Panc1 (cell line): ENCODE measurements at regions not wholly inside any gene's neighbourhood (a gene's known extent, or its start where the extent isn't known, plus 50 kb on each side); places are given as distances from the start of the nearest gene placed in this dataset.

Source experiments
- ATAC-seq: fragments of 200-7000 bp; cut with Tn5 transposase; 2 replicates; pipeline ENCODE4 v1.9.1; 2020; ENCODE audit warnings: mild to moderate bottlenecking, moderate library complexity
- BruUV-seq: library from RNA; stranded (reverse); fragments of 400-500 nt; replicated peaks from 2 replicates; lab custom pipeline; 2021; lab: Mats Ljungman, UMichigan
- CTCF ChIA-PET: fragments of 300-600 bp; sonication (Branson Sonifier 250); formaldehyde crosslinking; loops from one replicate; lab custom pipeline; 2022; ENCODE audit warnings: antibody characterized with exemption; lab: Charles Lee
- POLR2A ChIA-PET: fragments of 300-600 bp; sonication (Branson Sonifier 250); formaldehyde crosslinking; loops from one replicate; lab custom pipeline; 2022; ENCODE audit warnings: antibody characterized with exemption; lab: Charles Lee
- DNase-seq: peaks from one replicate; pipeline ENCODE4 v3.0.0-alpha.2; 2010; ENCODE audit warnings: low read depth, low spot score
- H3K27ac ChIP-seq: 2 replicates; pipeline ENCODE4 v1.5.1; 2011; ENCODE audit warnings: mild to moderate bottlenecking, low read length, inconsistent platforms
- H3K27me3 ChIP-seq: fragments of 200-500 bp; sonication (Bioruptor generic); 2 replicates; pipeline ENCODE4 v1.6.0; 2014; ENCODE audit warnings: low read length, inconsistent platforms; ENCODE audit not compliant: control insufficient read depth, insufficient read depth
- H3K36me3 ChIP-seq: fragments of 200-500 bp; sonication (Bioruptor generic); 2 replicates; pipeline ENCODE4 v1.5.1; 2014; ENCODE audit warnings: inconsistent platforms, mild to moderate bottlenecking, low read length, moderate library complexity; ENCODE audit not compliant: control insufficient read depth, insufficient read depth
- H3K4me1 ChIP-seq: 2 replicates; pipeline ENCODE4 v1.5.1; 2011; ENCODE audit warnings: inconsistent platforms, mild to moderate bottlenecking, low read length, moderate library complexity; ENCODE audit not compliant: control insufficient read depth, insufficient read depth
- H3K4me3 ChIP-seq, 2 experiments: 2 replicates each; pipeline ENCODE4 v1.5.1; 2011 to 2012; ENCODE audit warnings: low read depth in 2 of 2, low read length in 2 of 2, mild to moderate bottlenecking in 2 of 2, inconsistent platforms in 1 of 2, moderate library complexity in 1 of 2
- H3K9me3 ChIP-seq: fragments of 200-500 bp; sonication (Bioruptor generic); 2 replicates; pipeline ENCODE4 v1.5.1; 2014; ENCODE audit warnings: low read depth, mild to moderate bottlenecking, inconsistent platforms, low read length, moderate library complexity; ENCODE audit not compliant: control insufficient read depth, insufficient read depth
- POLR2AphosphoS5 ChIP-seq: IDR thresholded peaks from 2 replicates; pipeline ENCODE4 v1.6.1; 2012; ENCODE audit warnings: mild to moderate bottlenecking, low read depth, low read length, moderate library complexity
- REST ChIP-seq, 2 experiments: IDR thresholded peaks; 2 replicates each; pipeline ENCODE4 v1.6.1; 2011 to 2012; ENCODE audit warnings: low read depth in 2 of 2, control low read depth in 1 of 2, low read length in 1 of 2, mild to moderate bottlenecking in 1 of 2, moderate library complexity in 1 of 2; ENCODE audit not compliant: insufficient read depth in 1 of 2
- SIN3A ChIP-seq: IDR thresholded peaks from 2 replicates; pipeline ENCODE4 v1.6.1; 2012; ENCODE audit warnings: low read depth, mild to moderate bottlenecking, low read length, moderate library complexity, borderline replicate concordance; ENCODE audit not compliant: insufficient read depth
- TCF7L2 ChIP-seq: IDR thresholded peaks from 2 replicates; pipeline ENCODE4 v1.6.1; 2011; ENCODE audit warnings: mild to moderate bottlenecking, low read depth, low read length, inconsistent platforms
- in situ Hi-C: cut with HindIII; loops from 2 replicates; pipeline ENCODE4 v1.10.0; 2016; ENCODE audit warnings: low sequenced_read_pairs, low pct_unique_long_range_greater_than_20kb
- intact Hi-C: fragments of 100-400 bp; cut with micrococcal nuclease; formaldehyde crosslinking; loops from one replicate; pipeline ENCODE4 v1.10.0; 2022; ENCODE audit not compliant: unreplicated experiment
- TF ChIP-seq, protein P1 (sequence below): fragments of 450-650 bp; IDR thresholded peaks from 2 replicates; pipeline ENCODE4 v1.5.1; 2017; ENCODE audit warnings: mild to moderate bottlenecking

- DNase-seq (no peak), ATAC-seq (no peak)
- intact Hi-C loops (no loop called here), in situ Hi-C loops (no loop called here)
- H3K27ac ChIP-seq: no peak overlapping the region
- H3K27me3 ChIP-seq: no peaks in the 10 kb centered on the region
- TF ChIP-seq SIN3A (no peak), REST (IDR thresholded peaks at IDR 0.05; ENCODE audit: insufficient read depth in 1 of 2, low read depth in 2 of 2, low read length in 1 of 2) (no peak), TCF7L2 (no peak), POLR2AphosphoS5 (no peak)
- TF ChIP-seq, protein P1, sequence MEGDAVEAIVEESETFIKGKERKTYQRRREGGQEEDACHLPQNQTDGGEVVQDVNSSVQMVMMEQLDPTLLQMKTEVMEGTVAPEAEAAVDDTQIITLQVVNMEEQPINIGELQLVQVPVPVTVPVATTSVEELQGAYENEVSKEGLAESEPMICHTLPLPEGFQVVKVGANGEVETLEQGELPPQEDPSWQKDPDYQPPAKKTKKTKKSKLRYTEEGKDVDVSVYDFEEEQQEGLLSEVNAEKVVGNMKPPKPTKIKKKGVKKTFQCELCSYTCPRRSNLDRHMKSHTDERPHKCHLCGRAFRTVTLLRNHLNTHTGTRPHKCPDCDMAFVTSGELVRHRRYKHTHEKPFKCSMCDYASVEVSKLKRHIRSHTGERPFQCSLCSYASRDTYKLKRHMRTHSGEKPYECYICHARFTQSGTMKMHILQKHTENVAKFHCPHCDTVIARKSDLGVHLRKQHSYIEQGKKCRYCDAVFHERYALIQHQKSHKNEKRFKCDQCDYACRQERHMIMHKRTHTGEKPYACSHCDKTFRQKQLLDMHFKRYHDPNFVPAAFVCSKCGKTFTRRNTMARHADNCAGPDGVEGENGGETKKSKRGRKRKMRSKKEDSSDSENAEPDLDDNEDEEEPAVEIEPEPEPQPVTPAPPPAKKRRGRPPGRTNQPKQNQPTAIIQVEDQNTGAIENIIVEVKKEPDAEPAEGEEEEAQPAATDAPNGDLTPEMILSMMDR: no peak
- no peaks in the 10 kb centered on the region for H3K36me3 ChIP-seq
- H3K9me3 ChIP-seq: no peaks in the 10 kb centered on the region
- POLR2A ChIA-PET: no interaction called here
- H3K4me3 ChIP-seq: no peak overlapping the region
- H3K4me1 ChIP-seq: no peaks in the 10 kb centered on the region
- CTCF ChIA-PET: no interaction called here
- BruUV-seq: no TSS peak
Observed at GRCh38 chr4:178309890-178310289, 867.7 kb upstream of the AGA start.

- BruUV-seq: no TSS peak
- CTCF ChIA-PET: no interaction called here
- in situ Hi-C loops: no loop called here
Observed at GRCh38 chr4:178311997-178312396, 869.8 kb upstream of the AGA start.

More at GRCh38 chr4:178311997-178312396, 869.8 kb upstream of the AGA start:
- no peak for DNase-seq
- intact Hi-C loops: no loop called here
- Histone ChIP-seq H3K36me3 (no peaks in the 10 kb centered on the region), H3K4me1 (no peaks in the 10 kb centered on the region), H3K27ac (no peak overlapping the region), H3K9me3 (no peaks in the 10 kb centered on the region), H3K27me3 (no peaks in the 10 kb centered on the region), H3K4me3 (no peak overlapping the region)
- TF ChIP-seq, protein P1: no peak
- TF ChIP-seq REST (IDR thresholded peaks at IDR 0.05; ENCODE audit: insufficient read depth in 1 of 2, low read depth in 2 of 2, low read length in 1 of 2) (no peak), POLR2AphosphoS5 (no peak), SIN3A (no peak), TCF7L2 (no peak)
- no peak for ATAC-seq
- POLR2A ChIA-PET: no interaction called here
